H1 (cell line): ENCODE measurements at regions not wholly inside any gene's neighbourhood (a gene's known extent, or its start where the extent isn't known, plus 50 kb on each side); places are given as distances from the start of the nearest gene placed in this dataset.

Experiments used
- CTCF ChIA-PET: fragments of 300-600 bp; sonication (Branson Sonifier 250); formaldehyde crosslinking; loops from one replicate; lab custom pipeline; 2021; ENCODE audit not compliant: partially characterized antibody; lab: Charles Lee
- POLR2A ChIA-PET: fragments of 300-600 bp; sonication (Branson Sonifier 250); formaldehyde crosslinking; loops from one replicate; lab custom pipeline; 2021; ENCODE audit warnings: inconsistent platforms; ENCODE audit not compliant: partially characterized antibody; lab: Charles Lee
- DNase-seq, 2 experiments: peaks; one replicate each; pipeline versions ENCODE4 v3.0.0 to v3.0.0-alpha.2; 2010 to 2022; ENCODE audit warnings: low spot score in 2 of 2, low read depth in 1 of 2, mixed read lengths in 1 of 2
- FAIRE-seq: peaks from 2 replicates; lab custom pipeline; 2011; peaks lifted over from hg19 to GRCh38; lab: Jason Lieb, UNC
- H2AFZ ChIP-seq: 2 replicates; pipeline ENCODE4 v1.8.1; 2012; ENCODE audit warnings: low read length, inconsistent platforms
- H2AK5ac ChIP-seq: 2 replicates; pipeline ENCODE4 v1.6.1; 2013; ENCODE audit warnings: low read depth, low read length
- H2BK120ac ChIP-seq: replicated peaks from 2 replicates; pipeline ENCODE3; 2013; ENCODE audit warnings: low read depth, low read length, inconsistent platforms
- H2BK12ac ChIP-seq: 2 replicates; pipeline ENCODE4 v1.6.1; 2013; ENCODE audit warnings: low read depth, low read length
- H2BK15ac ChIP-seq: 2 replicates; pipeline ENCODE4 v1.6.1; 2013; ENCODE audit warnings: low read length
- H2BK20ac ChIP-seq: 2 replicates; pipeline ENCODE4 v1.6.1; 2013; ENCODE audit warnings: low read length
- H2BK5ac ChIP-seq: 2 replicates; pipeline ENCODE4 v1.6.1; 2013; ENCODE audit warnings: low read depth, low read length
- H3K14ac ChIP-seq: 2 replicates; pipeline ENCODE4 v1.6.1; 2013; ENCODE audit warnings: inconsistent platforms; ENCODE audit not compliant: insufficient read length
- H3K18ac ChIP-seq: 2 replicates; pipeline ENCODE4 v1.6.1; 2013; ENCODE audit warnings: low read length; ENCODE audit errors: extremely low read depth
- H3K23ac ChIP-seq: 2 replicates; pipeline ENCODE4 v1.6.1; 2013; ENCODE audit warnings: inconsistent platforms; ENCODE audit not compliant: insufficient read length
- H3K23me2 ChIP-seq: 2 replicates; pipeline ENCODE4 v1.6.1; 2013; ENCODE audit warnings: low read depth, low read length
- H3K27ac ChIP-seq: 2 replicates; pipeline ENCODE4 v1.6.1; 2011; ENCODE audit warnings: low read depth, low read length, inconsistent platforms
- H3K27me3 ChIP-seq, 4 experiments: replicated peaks in 1 of 4; 1 replicate in 1 of 4; 2 replicates in 3 of 4; pipeline versions ENCODE4 v1.6.1 to v1.8.1; 2011 to 2013; ENCODE audit warnings: low read length in 3 of 4, mild to moderate bottlenecking in 3 of 4, inconsistent platforms in 2 of 4, mixed read lengths in 2 of 4, moderate library complexity in 1 of 4; ENCODE audit not compliant: control insufficient read depth in 3 of 4, insufficient read depth in 3 of 4; ENCODE audit errors: extremely low read depth in 1 of 4
- H3K36me3 ChIP-seq, 4 experiments: 2 replicates each; pipeline versions ENCODE4 v1.6.1 to v1.8.1; 2011 to 2013; ENCODE audit warnings: mild to moderate bottlenecking in 4 of 4, low read length in 3 of 4, moderate library complexity in 2 of 4, control low read depth in 1 of 4, inconsistent platforms in 1 of 4; ENCODE audit not compliant: insufficient read depth in 4 of 4, control insufficient read depth in 2 of 4
- H3K4ac ChIP-seq: replicated peaks from 2 replicates; pipeline ENCODE3; 2013; ENCODE audit warnings: low read length, low read depth, mixed read lengths, inconsistent platforms; ENCODE audit not compliant: insufficient read length
- H3K4me1 ChIP-seq, 4 experiments: replicated peaks in 1 of 4; 1 replicate in 1 of 4; 2 replicates in 3 of 4; pipeline versions ENCODE4 v1.6.1 to v1.8.1; 2011 to 2013; ENCODE audit warnings: low read length in 3 of 4, inconsistent platforms in 2 of 4, mixed read lengths in 1 of 4; ENCODE audit not compliant: insufficient read depth in 4 of 4, control insufficient read depth in 3 of 4
- H3K4me2 ChIP-seq, 2 experiments: 2 replicates each; pipeline versions ENCODE4 v1.6.1 to v1.8.1; 2011 to 2013; ENCODE audit warnings: low read depth in 2 of 2, low read length in 2 of 2, control low read depth in 1 of 2, inconsistent platforms in 1 of 2, mild to moderate bottlenecking in 1 of 2; ENCODE audit not compliant: insufficient read depth in 1 of 2
- H3K4me3 ChIP-seq, 4 experiments: fragments of 200-600, 300-600 bp in 1 of 4; sonication (generic), shearing (Covaris generic), sonication (Bioruptor Twin) in 1 of 4; 2 replicates each; pipeline versions ENCODE4 v1.5.1 to v1.8.1; 2011 to 2016; ENCODE audit warnings: low read length in 4 of 4, low read depth in 3 of 4, control low read depth in 2 of 4, inconsistent platforms in 2 of 4, mild to moderate bottlenecking in 2 of 4, mixed read lengths in 1 of 4, moderate library complexity in 1 of 4; ENCODE audit not compliant: insufficient read depth in 2 of 4; ENCODE audit errors: extremely low read depth in 1 of 4
- H3K56ac ChIP-seq: replicated peaks from 2 replicates; pipeline ENCODE3; 2013; ENCODE audit warnings: low read depth, mild to moderate bottlenecking, mixed read lengths, low read length, inconsistent platforms; ENCODE audit not compliant: insufficient read length
- H3K79me1 ChIP-seq: 2 replicates; pipeline ENCODE4 v1.6.1; 2013; ENCODE audit warnings: low read depth, low read length, control low read depth
- H3K79me2 ChIP-seq, 2 experiments: 2 replicates each; pipeline versions ENCODE4 v1.6.1 to v1.8.1; 2012 to 2013; ENCODE audit warnings: low read length in 2 of 2, mild to moderate bottlenecking in 2 of 2, inconsistent platforms in 1 of 2; ENCODE audit not compliant: insufficient read depth in 2 of 2, control insufficient read depth in 1 of 2
- H3K9ac ChIP-seq, 4 experiments: replicated peaks in 1 of 4; 1 replicate in 1 of 4; 2 replicates in 3 of 4; pipeline versions ENCODE4 v1.6.1 to v1.8.1; 2011 to 2013; ENCODE audit warnings: low read depth in 3 of 4, low read length in 3 of 4, control low read depth in 2 of 4, mild to moderate bottlenecking in 2 of 4, moderate library complexity in 2 of 4, inconsistent platforms in 1 of 4; ENCODE audit errors: extremely low read depth in 1 of 4
- H3K9me3 ChIP-seq, 2 experiments: 2 replicates each; pipeline versions ENCODE4 v1.6.1 to v1.8.1; 2012 to 2013; ENCODE audit warnings: mild to moderate bottlenecking in 2 of 2, moderate library complexity in 2 of 2, control low read depth in 1 of 2, inconsistent platforms in 1 of 2, low read depth in 1 of 2, low read length in 1 of 2, mixed read lengths in 1 of 2; ENCODE audit not compliant: insufficient read depth in 2 of 2
- H4K20me1 ChIP-seq, 2 experiments: replicated peaks in 1 of 2; 2 replicates each; pipeline versions ENCODE3 to v1.8.1; 2011 to 2013; ENCODE audit warnings: inconsistent platforms in 2 of 2, low read length in 2 of 2, mild to moderate bottlenecking in 1 of 2; ENCODE audit not compliant: insufficient read depth in 2 of 2, control insufficient read depth in 1 of 2
- H4K5ac ChIP-seq: 2 replicates; pipeline ENCODE4 v1.6.1; 2013; ENCODE audit warnings: low read length, low read depth, mixed read lengths, inconsistent platforms; ENCODE audit not compliant: insufficient read length
- H4K8ac ChIP-seq: 2 replicates; pipeline ENCODE4 v1.8.0; 2013; ENCODE audit warnings: mild to moderate bottlenecking, moderate library complexity, low read length, inconsistent platforms; ENCODE audit not compliant: insufficient read depth; ENCODE audit errors: extremely low read depth
- H4K91ac ChIP-seq: replicated peaks from 2 replicates; pipeline ENCODE3; 2013; ENCODE audit warnings: low read length, mixed read lengths, inconsistent platforms; ENCODE audit not compliant: insufficient read length
- CHD2 ChIP-seq: IDR thresholded peaks from 2 replicates; pipeline ENCODE4 v1.6.1; 2012; ENCODE audit warnings: low read length, improper control_type of control experiment
- GABPA ChIP-seq: IDR thresholded peaks from 2 replicates; pipeline ENCODE4 v1.6.1; 2011; ENCODE audit warnings: mild to moderate bottlenecking, low read length, moderate library complexity, borderline replicate concordance; ENCODE audit not compliant: insufficient read depth
- HDAC6 ChIP-seq: IDR thresholded peaks from one replicate; pipeline ENCODE4 v1.7.1; 2012; ENCODE audit warnings: low read depth, mild to moderate bottlenecking, inconsistent platforms, low read length, moderate library complexity
- PHF8 ChIP-seq: fragments of 200-600 bp; sonication (generic); conservative IDR thresholded peaks from 2 replicates; pipeline ENCODE4 v1.7.1; 2012; ENCODE audit warnings: low read depth, mild to moderate bottlenecking, inconsistent platforms, low read length, moderate library complexity
- POLR2AphosphoS5 ChIP-seq: IDR thresholded peaks from 2 replicates; pipeline ENCODE4 v1.6.1; 2011; ENCODE audit warnings: low read depth, low read length
- RFX5 ChIP-seq: IDR thresholded peaks from 2 replicates; pipeline ENCODE4 v1.6.1; 2011; ENCODE audit warnings: low read depth, low read length, improper control_type of control experiment, borderline replicate concordance
- RXRA ChIP-seq: IDR thresholded peaks from 2 replicates; pipeline ENCODE4 v1.6.1; 2011; ENCODE audit warnings: low read depth, mild to moderate bottlenecking, low read length, moderate library complexity; ENCODE audit not compliant: insufficient read depth
- SIRT6 ChIP-seq: IDR thresholded peaks from one replicate; pipeline ENCODE4 v1.7.1; 2012; ENCODE audit warnings: low read length, inconsistent platforms
- SP2 ChIP-seq: IDR thresholded peaks from 2 replicates; pipeline ENCODE4 v1.6.1; 2012; ENCODE audit warnings: mild to moderate bottlenecking, low read length, inconsistent platforms
- SP4 ChIP-seq: IDR thresholded peaks from 2 replicates; pipeline ENCODE4 v1.6.1; 2012; ENCODE audit warnings: low read length, inconsistent platforms
- SRF ChIP-seq: IDR thresholded peaks from 2 replicates; pipeline ENCODE4 v1.6.1; 2011; ENCODE audit warnings: mild to moderate bottlenecking, low read depth, low read length, moderate library complexity
- TAF7 ChIP-seq: optimal IDR thresholded peaks from 2 replicates; pipeline ENCODE3; 2011; ENCODE audit warnings: low read depth, mild to moderate bottlenecking, inconsistent platforms, low read length, moderate library complexity, borderline replicate concordance
- TCF12 ChIP-seq: IDR thresholded peaks from 2 replicates; pipeline ENCODE4 v1.6.1; 2011; ENCODE audit warnings: low read depth, mild to moderate bottlenecking, low read length
- YY1 ChIP-seq: IDR thresholded peaks from 2 replicates; pipeline ENCODE4 v1.6.1; 2011; ENCODE audit warnings: low read depth, mild to moderate bottlenecking, low read length
- ZNF274 ChIP-seq: IDR thresholded peaks from 2 replicates; pipeline ENCODE4 v1.7.0; 2012; ENCODE audit warnings: low read length, borderline replicate concordance; ENCODE audit errors: extremely low read depth
- WGBS, 2 experiments: shearing (Covaris generic) in 1 of 2; methylation state at CpG; one replicate each; pipeline versions ENCODE4 v1.1.6 to v1.1.7; 2013 to 2015; ENCODE audit warnings: low lambda C conversion rate in 2 of 2, mixed read lengths in 2 of 2, inconsistent platforms in 1 of 2, low coverage in 1 of 2, missing lambda C conversion rate in 1 of 2; ENCODE audit not compliant: insufficient replicate concordance in 2 of 2, insufficient coverage in 1 of 2, insufficient read length in 1 of 2; ENCODE audit errors: extremely low coverage in 1 of 2, missing lambda C conversion rate in 1 of 2; 5-methylcytosine and 5-hydroxymethylcytosine counted together
- TF ChIP-seq, protein P1 (sequence below): IDR thresholded peaks from 2 replicates; pipeline ENCODE4 v1.6.1; 2012; ENCODE audit warnings: inconsistent platforms

DNA sequence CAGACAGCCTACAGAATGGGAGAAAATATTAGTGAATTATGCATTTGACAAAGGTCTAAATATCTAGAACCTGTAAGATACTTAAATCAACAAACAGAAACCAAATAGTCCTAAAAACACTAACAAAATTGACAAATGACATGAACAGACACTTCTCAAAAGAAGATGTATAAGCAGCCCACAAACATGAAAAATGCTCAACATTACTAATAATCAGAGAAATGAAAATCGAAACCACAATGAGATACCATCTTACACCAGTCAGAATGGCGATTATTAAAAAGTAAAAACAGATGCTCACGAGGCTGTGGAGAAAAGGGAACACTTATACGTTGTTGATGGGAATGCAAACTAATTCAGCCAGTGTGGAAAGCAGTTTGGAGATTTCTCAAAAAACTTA lies 1186.8 kb downstream of the DTWD2 start:
- Histone ChIP-seq H3K14ac (no peak overlapping the region), H3K27ac (no peak overlapping the region), H2BK5ac (no peak overlapping the region), H4K20me1 (no peaks in the 10 kb centered on the region), H2BK15ac (no peak overlapping the region), H3K23me2 (no peaks in the 10 kb centered on the region), H3K23ac (no peak overlapping the region), H3K56ac (no peak overlapping the region), H3K4ac (no peak overlapping the region), H3K9ac (no peak overlapping the region), H3K36me3 (no peaks in the 10 kb centered on the region), H3K79me2 (no peaks in the 10 kb centered on the region), H3K4me2 (no peak overlapping the region), H3K18ac (no peak overlapping the region), H2BK20ac (no peak overlapping the region), H4K91ac (no peak overlapping the region), H3K79me1 (no peaks in the 10 kb centered on the region), H3K4me3 (no peak overlapping the region), H3K27me3 (peaks cover 0 to 2% (median 0%) of the 10 kb centered on the region in 4 experiments; a peak in 1 of 7 replicates), H3K9me3 (no peaks in the 10 kb centered on the region), H3K4me1 (no peaks in the 10 kb centered on the region), H4K8ac (no peak overlapping the region), H2BK120ac (no peak overlapping the region), H2AK5ac (no peak overlapping the region), H2BK12ac (no peak overlapping the region), H4K5ac (no peak overlapping the region), H2AFZ (no peak overlapping the region)
- ChIA-PET CTCF (no interaction called here), POLR2A (no interaction called here)
- WGBS, 2 experiments, result 91% methylated on average over 4 of the region's 4 CpGs; no CpG with 5 or more reads in 1 of the 2 experiments
- DNase-seq (no peak), FAIRE-seq (no peak)
- no peak for TF ChIP-seq PHF8
- no peak for TF ChIP-seq SIRT6
- TF ChIP-seq TCF12, result no peak
- no peak for TF ChIP-seq CHD2
- TF ChIP-seq, protein P1, sequence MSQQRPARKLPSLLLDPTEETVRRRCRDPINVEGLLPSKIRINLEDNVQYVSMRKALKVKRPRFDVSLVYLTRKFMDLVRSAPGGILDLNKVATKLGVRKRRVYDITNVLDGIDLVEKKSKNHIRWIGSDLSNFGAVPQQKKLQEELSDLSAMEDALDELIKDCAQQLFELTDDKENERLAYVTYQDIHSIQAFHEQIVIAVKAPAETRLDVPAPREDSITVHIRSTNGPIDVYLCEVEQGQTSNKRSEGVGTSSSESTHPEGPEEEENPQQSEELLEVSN, result no peak
- no peak for TF ChIP-seq SP2
- no peak for TF ChIP-seq RFX5
- TF ChIP-seq ZNF274, result no peak
- no peak for TF ChIP-seq SRF
- TF ChIP-seq HDAC6, result no peak
- no peak for TF ChIP-seq SP4
- no peak for TF ChIP-seq RXRA
- no peak for TF ChIP-seq TAF7
- no peak for TF ChIP-seq GABPA
- TF ChIP-seq YY1, result no peak
- TF ChIP-seq POLR2AphosphoS5, result no peak
